HG02938 (cell line): ENCODE measurements at regions not wholly inside any gene's neighbourhood (a gene's known extent, or its start where the extent isn't known, plus 50 kb on each side); places are given as distances from the start of the nearest gene placed in this dataset.

Experiments used
- ATAC-seq: cut with Tn5 transposase; IDR thresholded peaks from one replicate; pipeline ENCODE4 v1.9.1; 2021; ENCODE audit warnings: mild to moderate bottlenecking, moderate library complexity; ENCODE audit not compliant: unreplicated experiment

DNA sequence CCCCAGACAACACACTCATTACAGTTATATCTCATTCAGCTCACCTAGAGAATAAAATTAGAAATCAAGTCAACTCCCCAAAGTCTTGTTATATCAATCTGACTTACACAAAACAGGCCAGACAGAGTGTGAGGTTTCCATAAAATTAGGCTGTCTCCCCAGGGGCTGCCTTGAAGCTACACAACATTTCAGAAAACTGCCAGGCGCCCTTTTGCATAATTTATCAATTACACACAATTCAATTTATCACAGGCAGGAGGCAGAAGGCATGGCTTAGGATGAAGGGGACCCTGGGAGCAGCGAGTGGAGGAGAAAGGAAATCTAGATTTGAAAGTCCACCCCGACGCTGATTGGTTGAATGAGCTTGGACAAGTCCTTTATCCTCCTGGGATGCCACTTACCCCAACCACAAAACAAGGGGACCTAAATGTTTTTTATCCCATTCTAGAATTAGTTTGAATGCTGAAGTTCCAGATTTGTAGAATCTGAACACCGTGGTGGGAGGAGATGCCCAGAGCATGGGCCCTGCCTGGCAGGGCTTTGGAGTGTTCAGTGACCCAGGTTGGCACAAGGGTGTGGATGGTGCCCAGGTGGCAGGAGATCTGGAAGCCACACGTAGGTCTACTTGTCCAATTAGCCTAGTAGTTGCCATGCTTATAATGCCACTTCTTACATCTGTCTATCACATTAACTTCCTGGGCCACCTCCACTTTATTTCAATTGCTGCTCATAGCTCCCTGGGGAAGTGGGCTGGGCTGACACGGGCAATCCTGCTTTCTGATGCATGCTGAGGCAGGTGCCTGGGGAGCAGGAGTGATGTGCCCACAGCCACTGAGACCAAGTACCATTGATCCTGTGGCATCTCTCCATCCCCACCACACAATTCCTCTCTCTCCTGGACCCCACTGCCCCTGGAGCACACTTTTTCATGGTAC lies 119.8 kb upstream of the TLE3 start:
- no peak for ATAC-seq

DNA sequence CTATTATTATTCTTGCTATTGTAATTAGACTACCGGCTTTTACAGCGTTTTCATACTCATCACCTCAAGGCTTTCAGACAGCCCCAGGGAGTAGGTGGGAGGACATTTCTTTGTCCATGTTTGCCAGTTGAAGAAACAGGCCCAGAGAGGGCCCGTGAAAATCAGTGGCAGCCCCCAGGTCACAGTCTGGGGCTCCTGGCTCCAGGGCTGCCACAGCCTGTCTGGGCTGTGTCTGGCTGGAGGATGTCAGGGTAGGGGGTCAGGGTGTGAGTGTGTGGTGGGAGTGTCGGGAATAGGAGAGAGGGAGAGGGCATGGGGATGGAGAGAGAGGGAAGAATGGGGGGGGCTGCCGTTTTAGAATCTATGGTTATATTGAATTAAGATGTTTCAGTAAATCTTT lies 118.2 kb upstream of the TLE3 start:
- ATAC-seq = no peak

DNA sequence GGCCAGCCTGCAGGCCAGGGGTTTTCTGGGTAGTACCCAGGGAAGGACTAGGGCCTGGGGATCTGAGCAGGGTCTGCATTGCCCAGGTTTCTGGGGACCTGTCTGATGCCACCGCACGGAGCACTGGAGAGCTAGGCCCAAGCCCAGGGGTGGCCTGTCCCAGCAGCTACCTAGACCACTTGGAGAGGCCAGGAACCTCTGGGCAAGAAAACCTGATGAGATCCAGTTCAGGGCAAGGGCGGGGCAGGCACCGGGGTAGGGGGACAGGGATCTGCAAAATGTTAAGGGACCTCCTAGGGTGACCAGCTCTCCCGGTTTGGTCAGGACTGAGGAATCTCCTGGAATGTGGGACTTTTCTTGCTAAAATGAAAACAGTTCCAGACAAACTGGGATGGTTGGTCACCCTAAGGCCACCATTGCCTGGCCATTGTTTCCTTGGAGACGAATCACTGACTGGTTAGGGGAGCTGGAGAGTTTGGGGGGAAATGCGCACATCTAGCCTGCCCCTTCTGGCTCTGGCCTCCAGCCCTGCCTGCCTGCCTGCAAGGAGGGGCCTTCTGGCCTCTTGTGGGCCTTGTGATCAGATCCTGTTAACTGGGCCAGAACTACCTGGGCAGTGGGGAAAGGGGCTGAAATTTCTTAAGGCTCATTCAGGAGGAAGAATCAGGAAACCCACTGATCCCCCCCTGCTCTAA lies 117.4 kb upstream of the TLE3 start:
- no peak for ATAC-seq

DNA sequence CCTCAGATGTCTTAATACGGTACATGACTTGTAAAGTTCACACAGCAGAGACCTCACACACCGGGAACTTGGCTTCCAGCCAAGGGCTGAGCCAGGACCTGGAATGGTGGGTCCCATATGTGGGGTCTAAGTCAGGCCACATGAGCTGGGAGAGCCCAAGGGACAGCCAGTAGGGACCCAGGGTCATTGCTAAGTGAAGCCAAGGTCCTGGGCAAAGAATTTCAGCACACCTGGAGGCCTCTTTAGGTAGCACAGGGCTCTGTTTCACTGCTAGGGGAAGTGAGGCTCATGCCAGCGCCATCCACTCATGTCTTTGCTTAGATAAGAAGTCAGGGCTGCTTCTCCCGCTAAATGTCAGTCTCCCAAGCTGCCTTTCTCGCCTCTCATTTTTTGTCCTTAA lies 116.6 kb upstream of the TLE3 start:
- ATAC-seq = no peak

DNA sequence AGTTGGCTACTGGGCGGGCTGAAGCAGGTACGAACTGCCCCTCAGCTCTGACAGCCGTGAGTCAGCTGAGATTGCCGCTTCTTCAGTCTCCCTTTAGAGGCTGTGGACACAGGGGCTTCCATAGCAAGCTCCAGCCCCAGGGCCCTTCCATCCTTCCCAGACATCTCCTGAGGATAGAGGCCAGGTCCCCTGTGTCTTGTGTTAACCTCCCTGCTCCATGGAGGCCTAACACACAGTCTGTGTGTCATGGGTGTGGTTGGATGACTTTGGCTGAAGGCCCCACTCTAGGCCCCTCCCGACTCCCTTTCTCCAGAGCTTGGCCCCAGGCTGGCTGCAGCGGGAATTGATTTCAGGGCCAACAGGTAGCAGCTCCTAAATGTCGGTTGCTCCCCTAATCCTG lies 116.1 kb upstream of the TLE3 start:
- ATAC-seq = no peak

DNA sequence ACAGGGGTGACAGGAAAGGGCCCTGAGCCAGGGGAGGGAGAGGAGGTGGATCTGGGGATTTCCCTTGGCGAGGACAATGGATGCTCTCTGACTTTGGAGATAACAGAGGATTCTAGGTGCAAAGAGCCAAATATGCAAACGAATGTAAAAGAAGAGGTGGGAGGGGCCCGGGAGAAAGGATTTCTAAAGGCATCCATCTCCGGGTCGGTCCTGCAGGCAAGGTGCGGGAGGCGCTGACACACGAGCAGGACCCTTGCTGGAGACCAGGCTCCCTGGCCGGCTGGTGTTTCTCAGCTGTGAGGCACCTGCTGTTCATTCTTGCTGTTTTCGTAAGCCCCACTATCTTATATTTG lies 115.2 kb upstream of the TLE3 start:
- no peak for ATAC-seq

DNA sequence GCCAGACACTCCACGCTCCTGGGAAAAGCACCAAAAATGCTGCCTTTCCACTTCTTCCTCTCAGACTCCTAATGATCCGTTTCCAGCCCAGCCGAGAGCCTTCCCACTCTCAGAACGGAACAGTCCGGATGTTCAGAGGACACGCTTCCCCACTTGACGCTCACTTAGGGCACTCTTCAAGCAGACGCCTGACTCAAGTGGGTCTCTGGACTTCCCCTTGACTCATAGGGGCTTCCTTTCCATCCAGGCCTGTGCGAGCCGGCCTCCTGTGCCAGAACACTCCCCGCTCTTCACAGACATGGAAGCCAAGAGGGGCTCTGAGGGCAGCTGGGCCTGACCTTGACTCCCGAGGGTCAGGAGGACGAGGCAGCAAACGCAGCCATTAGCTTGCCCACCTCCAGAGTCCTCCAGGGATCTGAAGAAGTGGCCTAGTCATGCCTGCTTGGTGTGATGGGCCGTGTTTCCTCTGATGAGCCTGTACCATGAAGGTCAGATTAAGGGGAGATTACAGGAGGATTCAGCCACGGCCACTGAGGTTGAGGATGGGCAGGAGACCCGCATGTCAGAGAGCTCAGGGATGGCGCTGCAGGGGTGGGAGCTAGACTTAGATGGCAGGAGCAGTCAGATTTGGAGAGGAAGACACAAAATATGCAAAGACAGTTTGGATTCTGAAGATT lies 114.7 kb upstream of the TLE3 start:
- no peak for ATAC-seq

DNA sequence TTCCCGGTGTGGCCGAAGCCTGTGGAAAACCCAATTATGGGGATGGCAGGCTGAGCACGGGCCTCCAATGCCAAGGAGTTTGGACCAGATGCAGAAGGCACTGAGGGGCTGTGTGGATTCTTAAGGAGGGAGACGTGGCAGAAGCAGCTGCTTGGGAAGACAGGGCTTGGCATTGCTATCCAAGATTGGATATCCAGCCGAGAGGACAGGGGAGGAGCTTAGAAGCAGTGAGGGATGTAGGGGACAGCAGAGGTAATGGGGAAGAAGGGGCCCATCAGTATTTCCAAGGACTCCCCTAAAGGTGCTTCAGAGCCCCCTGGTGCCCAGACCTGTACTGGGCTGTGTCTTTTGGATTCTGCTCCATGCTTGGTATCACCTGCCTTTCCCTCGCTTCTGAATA lies 112.8 kb upstream of the TLE3 start:
- no peak for ATAC-seq

DNA sequence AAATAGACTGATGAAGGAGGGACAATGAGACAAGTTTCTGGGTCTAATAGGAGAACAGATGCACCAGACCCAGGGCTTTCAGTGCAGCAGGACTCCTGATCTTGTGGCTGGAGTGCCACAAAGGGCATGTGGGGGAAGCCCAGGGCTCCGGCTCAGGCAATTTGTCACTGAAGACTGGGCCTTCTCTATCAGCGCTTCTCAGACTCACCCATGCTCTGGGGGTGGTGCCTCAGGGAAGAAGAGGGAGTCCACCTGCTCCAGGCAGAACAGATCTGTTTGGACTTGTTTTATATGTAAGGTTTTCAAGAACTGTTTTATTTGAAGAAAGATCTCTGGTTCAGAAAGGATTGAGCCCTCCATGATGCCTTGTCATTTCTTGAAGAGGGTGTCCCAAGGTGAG lies 112.4 kb upstream of the TLE3 start:
- ATAC-seq = no peak

DNA sequence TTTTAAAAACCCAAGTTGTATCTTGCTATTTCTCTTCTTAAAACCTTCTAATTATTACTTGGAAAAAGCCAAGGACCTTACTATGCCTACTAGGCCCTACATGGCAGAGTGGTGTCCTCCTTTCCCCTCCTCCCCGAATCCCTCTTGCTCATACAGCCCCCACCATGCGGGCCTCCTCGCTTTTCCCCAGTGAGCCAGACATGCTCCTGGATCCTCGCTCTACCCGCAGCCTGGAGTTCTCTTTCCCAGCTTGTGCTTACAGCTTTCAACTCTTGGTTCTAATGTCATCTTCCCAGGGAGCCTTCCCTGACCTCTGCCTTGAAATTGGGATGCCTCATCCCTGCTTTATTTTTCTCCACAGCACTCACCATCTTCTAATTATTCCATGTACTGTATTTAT lies 111.8 kb upstream of the TLE3 start:
- ATAC-seq = no peak

DNA sequence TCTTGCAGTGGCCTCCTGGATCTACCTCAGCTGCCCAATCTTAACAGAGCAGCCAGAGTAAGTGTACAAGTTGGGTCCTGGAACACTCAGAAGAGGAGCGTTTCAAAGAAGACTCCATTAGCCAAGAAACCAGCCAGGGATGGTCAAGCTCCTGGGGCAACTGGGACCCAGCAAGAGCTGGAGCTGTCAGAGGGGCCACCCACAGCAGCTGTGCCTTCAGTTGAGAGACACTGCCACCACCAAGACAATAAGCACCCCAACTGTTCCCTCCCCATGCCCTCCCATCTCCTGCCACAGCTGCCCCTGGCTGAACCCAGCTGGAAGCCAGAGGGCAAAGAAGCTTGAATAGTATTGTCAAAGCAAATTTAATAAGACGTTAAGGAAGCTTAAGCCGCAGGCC lies 110.6 kb upstream of the TLE3 start:
- no peak for ATAC-seq

DNA sequence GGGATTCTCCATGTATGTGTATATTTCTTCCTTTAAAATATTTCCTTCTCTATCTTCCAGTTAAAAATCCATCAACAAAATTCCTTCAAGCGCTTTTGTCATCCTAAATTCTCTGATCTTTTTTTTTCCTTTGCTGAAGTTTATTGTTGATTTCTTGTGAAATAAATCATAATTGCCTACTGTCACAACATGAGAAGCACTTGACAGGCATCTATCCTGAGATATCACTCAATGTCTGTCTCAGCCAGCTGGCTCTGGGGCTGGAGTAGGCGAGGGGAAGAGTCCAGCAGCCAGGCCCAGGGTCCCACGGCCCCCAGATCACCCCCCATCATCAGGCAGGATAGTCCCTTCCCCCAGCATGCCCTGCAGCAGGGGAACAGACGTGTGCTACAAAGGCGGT lies 109.0 kb upstream of the TLE3 start:
- ATAC-seq = no peak

DNA sequence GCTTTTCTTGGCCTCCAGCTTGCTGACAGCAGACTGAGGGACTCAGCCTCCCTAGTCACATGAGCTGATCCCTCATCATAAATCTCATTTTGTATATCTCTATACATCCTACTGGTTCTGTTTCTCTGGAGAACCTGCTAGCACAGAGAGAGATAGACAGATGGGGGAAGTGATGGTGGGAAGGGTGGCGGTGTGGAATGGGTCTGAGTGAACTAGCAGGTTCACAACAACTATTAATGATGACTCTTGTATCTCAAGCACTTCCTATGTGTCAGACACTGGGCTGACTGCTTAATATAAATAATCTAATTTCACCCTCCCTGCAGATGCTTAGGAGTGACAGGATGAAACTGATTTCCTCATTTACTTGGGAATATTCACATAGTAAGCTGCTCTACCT lies 106.9 kb upstream of the TLE3 start:
- no peak for ATAC-seq

DNA sequence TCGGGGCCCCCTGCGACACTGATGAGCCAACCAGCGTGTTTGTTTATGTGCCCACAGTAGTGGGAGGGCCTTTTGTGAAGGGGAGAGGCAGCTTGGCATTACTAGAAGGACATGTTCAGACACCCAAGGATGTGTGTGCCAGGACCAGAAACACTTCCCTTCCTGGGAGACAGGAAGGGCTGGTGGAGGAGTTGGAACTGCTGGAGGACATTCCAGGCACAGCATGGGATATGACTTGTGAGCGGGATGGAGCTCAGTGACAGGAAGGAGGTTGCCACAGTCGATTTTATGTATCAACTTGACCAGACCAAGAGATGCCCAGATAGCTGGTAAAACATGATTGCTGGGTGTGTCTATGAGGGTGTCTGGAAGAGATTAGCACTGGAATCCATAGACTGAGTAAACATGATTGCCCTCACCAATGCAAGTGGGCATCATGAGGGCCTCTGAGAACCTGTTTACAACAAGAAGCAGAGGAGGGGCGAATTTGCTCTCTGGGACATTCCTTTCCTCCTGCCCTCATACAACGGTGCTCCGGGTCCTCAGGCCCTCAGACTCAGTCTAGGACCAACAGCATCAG lies 106.4 kb upstream of the TLE3 start:
- no peak for ATAC-seq

DNA sequence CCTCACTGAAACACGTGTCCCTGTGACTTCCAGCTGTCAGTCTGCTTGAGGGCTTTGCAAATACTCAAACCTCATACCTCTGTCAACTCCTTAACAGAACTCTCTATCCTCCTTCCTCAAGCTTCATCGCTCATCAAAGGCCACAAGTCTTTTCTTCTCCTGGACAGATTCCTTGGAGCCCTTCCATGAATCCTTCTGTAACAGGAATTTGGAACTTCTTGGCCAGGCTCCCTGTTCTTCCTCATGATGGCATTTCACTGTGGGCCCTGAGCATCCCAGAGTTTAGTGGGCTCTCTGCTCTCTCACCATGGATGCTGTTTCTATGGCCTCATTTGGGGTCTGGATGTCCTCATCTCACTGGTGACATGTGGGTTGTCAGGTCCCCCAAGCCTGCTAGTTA lies 105.0 kb upstream of the TLE3 start:
- ATAC-seq = no peak

DNA sequence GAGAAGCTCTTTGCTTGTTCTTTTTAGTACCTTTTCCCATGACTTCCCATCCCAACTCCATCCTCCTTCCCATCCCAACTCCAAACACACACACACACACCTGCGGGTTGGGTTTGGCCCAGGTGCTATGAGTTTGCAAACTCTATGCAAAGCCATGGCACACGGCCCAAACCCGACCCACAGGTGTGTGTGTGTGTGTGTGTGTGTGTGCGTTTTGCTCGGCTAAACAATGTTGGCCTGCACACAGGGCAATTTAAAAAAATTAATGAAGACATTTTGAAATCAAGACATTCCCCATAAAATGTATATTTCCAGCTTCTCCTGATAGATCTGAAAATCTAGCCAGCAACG lies 103.7 kb upstream of the TLE3 start:
- ATAC-seq = no peak

DNA sequence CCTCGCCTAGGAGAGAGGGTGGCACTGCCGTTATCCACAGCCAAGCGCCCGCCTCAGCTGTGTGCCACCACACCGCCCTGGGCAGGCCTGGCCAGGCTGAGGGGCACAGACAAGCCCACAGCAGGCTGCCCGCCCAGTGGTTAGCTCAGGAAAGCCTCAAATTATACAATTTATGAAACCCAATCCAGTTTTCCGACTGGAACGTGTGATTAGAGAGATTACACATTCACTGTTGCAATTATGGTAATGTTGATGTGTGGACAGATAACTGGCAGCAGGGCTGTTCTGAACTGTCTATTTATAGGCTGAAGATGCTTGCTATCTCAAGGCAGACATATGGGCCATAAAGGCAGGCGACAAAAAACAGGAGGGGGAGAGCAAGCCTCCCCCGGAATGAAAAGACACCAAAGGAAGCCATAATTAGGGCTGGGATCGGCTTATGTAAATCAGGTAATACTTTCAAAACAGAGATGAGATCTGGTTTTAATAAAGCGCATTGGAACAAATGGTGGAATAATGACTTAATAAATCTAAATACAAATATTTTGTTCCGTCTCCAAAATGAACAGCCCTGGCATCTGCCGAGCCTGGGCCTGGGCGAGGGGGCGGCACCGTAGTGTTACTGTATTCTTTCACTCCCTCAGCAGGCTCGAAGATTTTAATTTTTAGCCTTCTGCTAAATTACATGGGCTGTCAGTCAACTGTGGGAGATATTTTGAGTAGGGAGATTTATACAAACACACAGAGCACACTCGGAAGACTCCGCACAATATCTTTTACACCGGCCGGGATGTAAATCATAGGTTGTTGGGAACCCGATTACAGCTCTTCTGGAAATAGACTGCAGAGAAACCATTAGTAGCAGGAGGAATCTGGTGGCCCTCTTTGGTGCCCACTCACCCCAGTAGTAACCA lies 103.1 kb upstream of the TLE3 start:
- ATAC-seq = no peak

DNA sequence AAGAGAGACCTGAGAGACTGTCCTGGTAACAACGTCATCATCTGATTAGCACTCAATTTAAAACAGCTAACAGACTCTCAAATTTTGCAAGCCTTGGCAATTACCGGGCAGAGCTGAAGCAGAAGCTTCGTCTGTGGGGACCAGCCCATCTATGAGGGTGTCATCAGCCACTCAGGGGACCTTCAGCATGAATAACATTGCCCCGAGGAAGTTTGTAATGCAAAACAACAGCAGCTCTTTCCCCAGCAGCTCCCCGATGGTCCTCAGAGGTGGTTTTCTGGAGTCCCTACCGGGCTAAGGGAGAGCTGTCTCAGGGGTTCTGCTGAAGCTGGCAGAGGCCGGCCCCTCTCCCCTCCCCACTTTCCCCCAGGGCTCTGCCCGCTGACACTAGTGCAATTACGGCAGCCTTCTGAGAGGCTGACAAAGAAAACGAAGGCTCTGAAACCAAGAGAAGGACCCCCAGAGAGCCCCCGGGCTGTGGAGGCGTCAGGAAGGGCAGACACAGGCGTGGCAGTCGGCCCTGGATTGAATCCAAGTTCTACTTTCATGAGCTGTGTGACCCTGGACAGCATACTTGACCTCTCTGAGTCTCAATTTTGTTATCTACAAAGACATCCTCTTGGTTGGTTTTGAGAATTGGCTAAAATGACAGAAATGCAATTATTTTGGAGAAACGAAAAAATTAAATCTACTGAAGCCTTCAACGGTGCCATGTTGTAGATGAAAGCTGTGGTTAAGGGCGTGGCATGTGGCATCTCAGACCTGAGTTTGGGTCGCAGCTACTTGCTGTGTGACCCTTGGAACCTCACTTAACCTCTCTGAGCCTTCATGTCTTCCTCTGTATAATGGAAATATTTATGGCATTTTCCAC lies 102.1 kb upstream of the TLE3 start:
- ATAC-seq = no peak

DNA sequence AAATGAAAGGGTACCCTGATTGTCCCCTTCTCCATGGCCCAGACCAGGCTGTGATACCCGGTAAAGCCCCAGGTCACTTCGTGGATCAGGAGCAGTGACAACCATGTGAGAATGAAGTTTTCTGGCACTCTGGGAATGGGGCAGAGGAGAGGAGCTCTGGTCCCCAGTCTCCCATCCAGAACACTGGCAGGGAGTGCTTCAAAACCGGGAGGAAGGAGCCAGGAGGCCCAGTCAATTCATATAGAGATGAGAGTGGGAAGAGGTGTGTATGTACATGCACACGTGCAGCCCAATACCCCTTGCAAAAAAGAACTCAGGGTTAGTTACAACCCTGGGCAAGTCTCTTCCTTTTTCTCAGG lies 101.4 kb upstream of the TLE3 start:
- no peak for ATAC-seq
